Sigmoid colon (tissue), 4 donors: ENCODE measurements at regions not wholly inside any gene's neighbourhood (a gene's known extent, or its start where the extent isn't known, plus 50 kb on each side); places are given as distances from the start of the nearest gene placed in this dataset.

Experiments used
- CTCF ChIP-seq, 4 experiments: fragments of 450-650 bp in 3 of 4; fragments of 200-600 bp in 1 of 4; IDR thresholded peaks; one replicate each; pipeline ENCODE4 v1.5.1; 2016 to 2019; ENCODE audit warnings: antibody characterized with exemption in 4 of 4, mild to moderate bottlenecking in 3 of 4, moderate library complexity in 2 of 4
- EP300 ChIP-seq, 4 donors: sonication (generic); formaldehyde crosslinking; IDR thresholded peaks; one replicate each; pipeline ENCODE4 v1.6.1; 2017; ENCODE audit warnings: antibody characterized with exemption in 4 of 4
- POLR2A ChIP-seq, 2 donors: fragments of 450-650 bp; IDR thresholded peaks; one replicate each; pipeline ENCODE4 v1.6.1; 2016; ENCODE audit warnings: antibody characterized with exemption in 2 of 2, mild to moderate bottlenecking in 2 of 2, moderate library complexity in 2 of 2
- POLR2AphosphoS5 ChIP-seq, 4 donors: sonication (generic); formaldehyde crosslinking; IDR thresholded peaks; one replicate each; pipeline ENCODE4 v1.6.1; 2017; ENCODE audit warnings: antibody characterized with exemption in 4 of 4

DNA sequence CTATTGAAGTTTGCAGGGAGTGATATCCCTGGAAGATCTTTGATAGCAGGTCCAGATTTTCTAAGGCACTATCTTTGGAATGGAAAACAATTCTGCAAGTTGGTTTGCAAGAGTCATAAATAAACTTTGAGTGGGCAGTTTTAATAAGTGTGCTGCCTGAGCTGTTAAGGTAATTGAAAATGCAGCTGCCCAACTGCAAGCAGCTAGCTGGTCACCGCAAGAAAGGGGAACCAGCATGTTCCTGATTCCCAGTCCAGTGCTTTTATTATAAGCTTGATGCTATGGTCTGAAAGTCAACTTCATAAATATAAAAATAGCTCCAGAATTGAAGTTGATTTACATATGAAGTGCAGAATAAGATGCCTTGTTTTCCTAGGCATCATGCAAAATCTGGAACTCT, 308.4 kb downstream of the ZNF248 start:
- TF ChIP-seq CTCF (IDR thresholded peaks at IDR 0.05) (no peak), POLR2AphosphoS5 (IDR thresholded peaks at IDR 0.05) (no peak), POLR2A (IDR thresholded peaks at IDR 0.05) (no peak), EP300 (IDR thresholded peaks at IDR 0.05) (no peak)
